ENCODE measurements at regions not wholly inside any gene's neighbourhood (a gene's known extent, or its start where the extent isn't known, plus 50 kb on each side); places are given as distances from the start of the nearest gene placed in this dataset.
"Not testable (repeated sequence)": the region's sequence is repeated elsewhere in the genome, so short reads cannot be mapped to it uniquely, and the experiment has no call there.

DNA sequence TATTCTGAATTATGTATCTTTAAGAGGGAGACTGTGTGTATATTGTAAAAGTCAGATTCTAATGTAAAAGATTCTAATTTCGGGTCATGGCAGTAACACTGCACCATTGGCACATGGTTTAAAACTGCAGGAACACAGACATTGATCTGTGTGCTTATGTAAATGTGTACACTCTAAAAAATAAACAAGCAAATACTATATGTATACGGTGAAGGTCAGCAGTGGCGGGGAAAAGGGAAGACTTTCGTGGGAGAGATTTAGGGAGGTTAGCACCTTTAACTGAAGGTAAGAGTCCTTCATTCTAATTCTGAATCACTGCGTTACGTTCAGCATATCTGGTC is 157.8 kb upstream of the FAM20A start:
- H3K9me3 ChIP-seq, result no peaks in the 10 kb centered on the region
- H3K4me1 ChIP-seq, result no peaks in the 10 kb centered on the region; the same call in 1 of the 2 replicates
- DNase-seq, result no peak
- no peaks in the 10 kb centered on the region for H3K27me3 ChIP-seq
- no peaks in the 10 kb centered on the region for H3K36me3 ChIP-seq
- H3K4me3 ChIP-seq (ENCODE audit: low read depth, low read length), result no peak overlapping the region
- no peak for TF ChIP-seq CTCF (IDR thresholded peaks at IDR 0.05; ENCODE audit: low read depth, low read length)

GRCh38 chr17:68757866-68758757 is 156.9 kb upstream of the FAM20A start:
- H3K9me3 ChIP-seq, H3K36me3 ChIP-seq: not testable (repeated sequence)

GRCh38 chr17:68753985-68754769 is 153.0 kb upstream of the FAM20A start:
- Histone ChIP-seq H3K4me1 (no peaks in the 10 kb centered on the region; the same call in 1 of the 2 replicates), H3K4me3 (ENCODE audit: low read depth, low read length) (no peak overlapping the region), H3K9me3 (no peaks in the 10 kb centered on the region; the same call in 1 of the 2 replicates), H3K36me3 (no peaks in the 10 kb centered on the region), H3K27me3 (peaks cover 9% of the 10 kb centered on the region)
- no peak for TF ChIP-seq CTCF (IDR thresholded peaks at IDR 0.05; ENCODE audit: low read depth, low read length)
- DNase-seq, result no peak

More at GRCh38 chr17:68757866-68758757, 156.9 kb upstream of the FAM20A start:
- not testable (repeated sequence) for H3K4me1 ChIP-seq; H3K27me3 ChIP-seq; H3K4me3 ChIP-seq (ENCODE audit: low read depth, low read length); DNase-seq

GRCh38 chr17:68750208-68750562 is 149.0 kb upstream of the FAM20A start:
- Histone ChIP-seq H3K4me1 (no peaks in the 10 kb centered on the region), H3K9me3 (no peaks in the 10 kb centered on the region; the same call in 1 of the 2 replicates), H3K27me3 (peaks cover 9% of the 10 kb centered on the region), H3K4me3 (ENCODE audit: low read depth, low read length) (no peak overlapping the region), H3K36me3 (no peaks in the 10 kb centered on the region)
- TF ChIP-seq CTCF (IDR thresholded peaks at IDR 0.05; ENCODE audit: low read depth, low read length), result no peak
- DNase-seq, result no peak

DNA sequence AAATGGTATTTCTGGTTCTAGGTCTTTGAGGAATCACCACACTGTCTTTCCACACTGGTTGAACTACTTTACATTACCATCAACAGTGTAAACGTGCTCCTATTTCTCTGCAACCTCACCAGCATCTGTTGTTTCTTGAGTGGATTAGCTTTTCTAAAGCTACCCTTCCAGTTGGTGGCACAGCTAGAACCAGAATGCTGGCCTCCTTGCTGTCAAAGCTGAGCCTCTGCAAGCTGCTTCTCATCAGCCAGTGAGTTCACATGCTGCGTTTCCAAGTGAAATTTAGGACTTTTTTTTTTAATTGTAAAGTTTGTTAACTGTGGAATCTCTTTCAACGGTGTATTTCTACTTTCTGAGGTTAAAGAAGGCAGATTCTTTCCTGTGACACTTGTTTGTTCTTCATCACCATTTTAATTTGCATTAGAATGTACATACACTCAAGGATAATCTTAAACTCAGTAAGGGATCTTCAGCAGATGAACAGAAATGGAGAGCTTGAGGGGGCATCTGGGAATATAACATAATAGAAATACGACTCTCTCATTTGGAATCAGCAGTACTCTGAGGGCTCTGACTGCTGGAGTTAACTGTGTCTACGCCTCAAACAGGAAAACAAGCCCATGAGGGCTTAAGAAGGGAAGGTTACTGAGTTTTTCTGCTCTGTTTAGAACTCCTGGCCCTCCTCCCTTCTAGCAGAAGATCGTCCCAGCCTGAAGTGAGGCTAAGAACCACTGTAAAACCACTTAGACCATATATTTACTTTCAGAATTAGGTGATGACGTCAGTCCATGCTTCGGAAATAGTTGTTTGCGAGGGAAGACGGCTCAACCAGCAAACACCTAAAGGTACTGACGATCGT is 148.4 kb upstream of the FAM20A start:
- Histone ChIP-seq H3K4me1 (no peaks in the 10 kb centered on the region), H3K9me3 (no peaks in the 10 kb centered on the region; the same call in 1 of the 2 replicates), H3K27me3 (peaks cover 9% of the 10 kb centered on the region), H3K4me3 (ENCODE audit: low read depth, low read length) (no peak overlapping the region), H3K36me3 (no peaks in the 10 kb centered on the region)
- no peak for DNase-seq
- no peak for TF ChIP-seq CTCF (IDR thresholded peaks at IDR 0.05; ENCODE audit: low read depth, low read length)

- no peak for TF ChIP-seq CTCF (IDR thresholded peaks at IDR 0.05; ENCODE audit: low read depth, low read length)
- Histone ChIP-seq H3K36me3 (no peaks in the 10 kb centered on the region), H3K4me3 (ENCODE audit: low read depth, low read length) (no peak overlapping the region), H3K27me3 (peaks cover 9% of the 10 kb centered on the region), H3K9me3 (no peaks in the 10 kb centered on the region; the same call in 1 of the 2 replicates), H3K4me1 (no peaks in the 10 kb centered on the region)
- DNase-seq, result no peak
These were observed 147.2 kb upstream of the FAM20A start for GRCh38 chr17:68748381-68748780.
